ENCODE measurements at regions not wholly inside any gene's neighbourhood (a gene's known extent, or its start where the extent isn't known, plus 50 kb on each side); places are given as distances from the start of the nearest gene placed in this dataset.
"Not testable (repeated sequence)": the region's sequence is repeated elsewhere in the genome, so short reads cannot be mapped to it uniquely, and the experiment has no call there.

- no peak for DNase-seq (ENCODE audit: low read depth, low spot score)
Observed at GRCh38 chr12:83257726-83258125, 571.0 kb downstream of the TMTC2 start.

DNA sequence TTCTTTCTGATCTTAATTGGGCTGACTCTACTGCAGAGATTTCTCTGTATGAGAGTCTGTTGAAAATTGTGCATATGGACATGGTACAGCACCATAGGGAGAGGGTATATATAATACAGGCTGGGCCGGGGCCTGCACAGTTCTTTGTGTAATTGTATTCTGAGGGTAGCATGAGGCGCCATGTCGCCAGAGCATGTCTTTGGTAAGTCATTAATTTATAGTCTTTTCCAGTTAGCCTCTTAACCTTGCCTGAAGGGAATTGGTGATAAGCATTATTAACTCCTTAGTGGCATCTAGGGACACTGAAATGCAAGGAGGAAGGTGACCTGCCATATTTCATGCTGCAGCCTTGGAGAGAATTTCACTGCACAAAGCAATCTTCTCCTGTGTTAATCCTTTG, 569.9 kb downstream of the TMTC2 start:
- DNase-seq (ENCODE audit: low read depth, low spot score) = no peak

GRCh38 chr12:83250866-83251265, 564.2 kb downstream of the TMTC2 start:
- no peak for DNase-seq (ENCODE audit: low read depth, low spot score)

DNA sequence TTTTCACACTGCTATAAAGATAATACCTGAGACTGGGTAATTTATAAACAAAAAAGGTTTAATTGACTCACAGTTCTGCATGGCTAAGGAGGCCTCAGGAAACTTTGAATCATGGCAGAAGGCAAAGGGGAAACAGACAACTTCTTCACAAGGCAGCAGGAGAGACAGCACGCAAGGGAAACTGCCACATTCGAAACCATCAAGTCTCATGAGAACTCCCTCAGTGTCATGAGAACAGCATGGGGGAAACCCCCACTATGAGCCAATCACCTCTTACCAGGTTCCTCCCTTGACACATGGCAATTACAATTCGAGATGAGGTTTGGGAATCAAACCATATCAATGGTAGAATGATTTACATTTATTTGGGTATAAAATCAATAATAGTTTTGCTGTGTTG, 558.5 kb downstream of the TMTC2 start:
- DNase-seq (ENCODE audit: low read depth, low spot score) = no peak

GRCh38 chr12:83244001-83244400, 557.3 kb downstream of the TMTC2 start:
- DNase-seq (ENCODE audit: low read depth, low spot score) = no peak

DNA sequence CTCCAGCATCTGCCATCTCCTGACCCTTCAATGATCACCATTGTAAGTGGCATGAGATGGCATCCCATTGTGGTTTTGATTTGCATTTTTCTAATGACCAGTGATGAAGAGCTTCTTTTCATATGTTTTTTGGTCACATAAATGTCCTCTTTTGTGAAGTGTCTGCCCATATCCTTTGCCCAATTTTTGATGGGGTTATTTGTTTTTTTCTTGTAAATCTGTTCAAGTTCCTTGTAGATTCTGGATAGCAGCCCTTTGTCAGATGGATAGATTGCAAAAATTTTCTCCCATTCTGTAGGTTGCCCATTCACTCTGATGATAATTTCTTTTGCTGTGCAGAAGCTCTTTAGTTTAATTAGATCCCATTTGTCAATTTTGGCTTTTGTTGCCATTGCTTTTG, 547.3 kb downstream of the TMTC2 start:
- DNase-seq (ENCODE audit: low read depth, low spot score) = not testable (repeated sequence)

GRCh38 chr12:83226960-83227359, 540.3 kb downstream of the TMTC2 start:
- not testable (repeated sequence) for DNase-seq (ENCODE audit: low read depth, low spot score)

GRCh38 chr12:83225806-83226205, 539.1 kb downstream of the TMTC2 start:
- no peak for DNase-seq (ENCODE audit: low read depth, low spot score)

- DNase-seq (ENCODE audit: low read depth, low spot score) = no peak
Observed at GRCh38 chr12:83224012-83224411, 537.3 kb downstream of the TMTC2 start.

- DNase-seq (ENCODE audit: low read depth, low spot score) = no peak
Observed at GRCh38 chr12:83220774-83221173, 534.1 kb downstream of the TMTC2 start.

- DNase-seq (ENCODE audit: low read depth, low spot score) = no peak
Observed at GRCh38 chr12:83216230-83216629, 529.5 kb downstream of the TMTC2 start.

GRCh38 chr12:83214185-83214584, 527.5 kb downstream of the TMTC2 start:
- DNase-seq (ENCODE audit: low read depth, low spot score) = no peak

DNA sequence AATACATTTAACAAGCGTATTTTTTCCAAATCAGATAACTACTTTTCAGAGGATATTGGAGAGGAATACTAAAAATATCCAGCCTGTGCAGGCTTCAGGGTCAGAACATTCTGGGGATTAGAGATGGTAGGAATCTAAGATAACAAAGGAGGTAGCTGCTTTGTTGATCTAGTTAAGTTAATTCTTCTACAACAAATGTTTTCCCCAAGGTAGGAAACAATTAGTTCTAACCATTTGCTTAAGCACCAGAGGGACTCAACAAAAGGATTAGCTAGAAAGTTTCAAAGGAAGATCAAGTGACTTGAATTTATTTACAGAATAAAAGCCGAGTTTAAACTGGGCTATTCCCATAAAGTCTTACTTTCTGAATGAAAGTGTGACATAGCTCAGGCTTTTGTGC, 524.2 kb downstream of the TMTC2 start:
- DNase-seq (ENCODE audit: low read depth, low spot score) = no peak

GRCh38 chr12:83199069-83199468, 512.4 kb downstream of the TMTC2 start:
- no peak for DNase-seq (ENCODE audit: low read depth, low spot score)

DNA sequence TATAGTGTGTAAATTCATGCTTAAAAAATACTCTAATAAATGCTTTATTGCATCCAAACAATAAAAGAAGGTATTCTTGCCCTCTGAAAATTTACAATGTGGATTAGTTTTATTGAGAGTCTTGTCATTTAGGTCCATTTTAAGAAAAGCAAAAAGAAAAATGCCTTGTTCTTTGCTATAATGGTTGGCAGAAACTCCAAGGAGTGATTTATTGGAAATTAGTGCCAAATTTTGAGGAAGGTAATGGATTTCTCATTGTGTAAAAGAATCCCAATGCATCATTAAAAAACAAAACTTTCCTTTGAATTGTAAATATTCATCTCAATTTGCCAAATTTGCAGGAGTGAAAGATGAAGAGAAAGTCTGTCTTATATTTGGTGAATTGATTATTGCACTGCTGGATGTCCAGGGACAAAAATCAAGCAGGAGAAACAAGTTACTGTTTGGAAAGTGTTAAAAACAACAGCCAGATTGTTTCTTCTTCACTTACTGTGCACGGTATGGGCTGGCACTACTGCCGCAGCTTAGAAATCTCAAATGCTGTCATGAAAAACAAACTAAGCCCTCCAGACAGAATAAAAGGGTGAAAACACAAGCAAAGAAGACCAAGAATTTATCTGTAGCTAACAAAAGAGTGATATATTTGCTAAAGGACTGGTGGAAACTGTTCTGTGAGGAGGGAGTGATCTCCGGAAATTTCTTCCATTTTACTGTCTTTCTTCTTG, 511.7 kb downstream of the TMTC2 start:
- DNase-seq (ENCODE audit: low read depth, low spot score) = no peak

- no peak for DNase-seq (ENCODE audit: low read depth, low spot score)
Observed at GRCh38 chr12:83197483-83197914, 510.8 kb downstream of the TMTC2 start.

- DNase-seq (ENCODE audit: low read depth, low spot score) = no peak
Observed at GRCh38 chr12:83196694-83197350, 510.1 kb downstream of the TMTC2 start.

DNA sequence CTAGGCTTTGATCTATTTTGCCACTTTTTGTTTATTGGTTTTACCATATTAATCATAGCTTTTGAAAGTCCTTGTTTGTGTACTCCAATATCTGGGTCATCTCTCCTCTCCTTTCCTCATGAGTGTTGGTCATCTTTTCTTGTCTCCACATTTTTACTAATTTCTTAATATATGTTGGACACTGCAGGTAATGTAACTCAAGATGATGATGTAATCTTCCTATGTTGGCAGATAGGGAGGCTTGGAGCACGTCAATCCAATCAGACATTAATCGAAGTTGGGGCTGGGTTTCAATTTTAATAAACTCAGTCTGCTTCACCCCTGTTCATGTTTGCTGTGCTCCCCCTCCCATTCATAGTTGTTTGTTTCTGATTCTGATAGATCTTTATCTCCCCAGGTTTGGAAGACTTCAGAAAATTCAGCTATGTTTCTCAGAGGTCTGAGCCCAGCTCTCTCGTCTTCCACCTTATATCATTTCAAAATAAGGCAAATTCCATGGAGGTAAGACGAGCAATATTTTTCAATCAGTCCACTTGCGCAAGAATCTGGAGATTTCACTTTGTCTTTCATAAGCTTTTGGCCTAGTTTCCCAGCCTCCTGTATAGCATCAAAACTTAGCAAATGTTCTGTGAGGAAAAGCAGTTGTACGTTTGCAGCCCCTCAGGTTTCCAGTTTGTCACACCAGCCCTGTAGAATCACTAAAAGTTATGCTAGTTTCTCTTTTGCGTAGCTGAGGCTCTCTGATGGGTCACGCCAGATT, 504.1 kb downstream of the TMTC2 start:
- no peak for DNase-seq (ENCODE audit: low read depth, low spot score)

GRCh38 chr12:83186419-83186818, 499.7 kb downstream of the TMTC2 start:
- no peak for DNase-seq (ENCODE audit: low read depth, low spot score)

DNA sequence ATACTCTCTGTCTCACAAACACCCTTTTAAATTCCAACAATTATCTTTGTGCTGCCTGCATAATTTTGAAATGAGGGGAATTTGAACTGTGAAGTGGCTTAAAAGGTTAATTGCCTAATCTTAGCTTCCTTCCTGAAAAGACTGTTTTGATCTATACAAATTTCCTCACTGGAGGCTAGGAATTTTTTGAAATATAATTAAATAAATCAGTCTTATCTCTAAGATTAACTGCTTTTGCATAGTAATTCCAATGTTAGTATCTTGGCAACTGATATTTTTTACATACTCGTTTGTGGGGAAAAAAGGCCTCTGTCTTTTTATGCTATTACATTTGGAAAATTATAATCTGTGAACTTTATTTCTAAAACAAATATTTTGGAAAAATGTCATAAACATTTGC, 498.5 kb downstream of the TMTC2 start:
- no peak for DNase-seq (ENCODE audit: low read depth, low spot score)
